Liver (tissue), 8 donors: ENCODE measurements at regions not wholly inside any gene's neighbourhood (a gene's known extent, or its start where the extent isn't known, plus 50 kb on each side); places are given as distances from the start of the nearest gene placed in this dataset.

ENCODE experiments used
- DNase-seq: peaks from one replicate; pipeline ENCODE4 v3.0.0-alpha.2; 2017; ENCODE audit warnings: low spot score
- H3K27ac ChIP-seq, 2 donors: one replicate each; pipeline ENCODE4 v1.7.0; 2013; ENCODE audit warnings: inconsistent platforms in 2 of 2, low read length in 2 of 2, control low read depth in 1 of 2, low read depth in 1 of 2, mild to moderate bottlenecking in 1 of 2
- H3K27me3 ChIP-seq, 4 donors: one replicate each; pipeline versions ENCODE4 v1.6.1 to v1.7.0; 2013; ENCODE audit warnings: low read length in 3 of 4, inconsistent platforms in 1 of 4, mild to moderate bottlenecking in 1 of 4, moderate library complexity in 1 of 4; ENCODE audit not compliant: control insufficient read depth in 4 of 4, insufficient read depth in 4 of 4
- H3K36me3 ChIP-seq, 4 donors: one replicate each; pipeline versions ENCODE4 v1.6.1 to v1.7.0; 2013; ENCODE audit warnings: low read length in 3 of 4, mild to moderate bottlenecking in 3 of 4, low read depth in 1 of 4, moderate library complexity in 1 of 4; ENCODE audit not compliant: control insufficient read depth in 4 of 4, insufficient read depth in 3 of 4
- H3K4me1 ChIP-seq, 4 donors: one replicate each; pipeline versions ENCODE4 v1.6.1 to v1.7.0; 2013; ENCODE audit warnings: low read length in 3 of 4, mild to moderate bottlenecking in 3 of 4, moderate library complexity in 1 of 4; ENCODE audit not compliant: control insufficient read depth in 4 of 4, insufficient read depth in 4 of 4
- H3K4me3 ChIP-seq, 3 donors: one replicate each; pipeline versions ENCODE4 v1.6.1 to v1.7.0; 2013; ENCODE audit warnings: low read length in 3 of 3, control low read depth in 1 of 3, low read depth in 1 of 3, mild to moderate bottlenecking in 1 of 3
- H3K9ac ChIP-seq, 2 donors: one replicate each; pipeline ENCODE4 v1.7.0; 2013; ENCODE audit warnings: low read length in 2 of 2, mild to moderate bottlenecking in 2 of 2, moderate library complexity in 2 of 2, control low read depth in 1 of 2, low read depth in 1 of 2
- H3K9me3 ChIP-seq, 4 donors: one replicate each; pipeline versions ENCODE4 v1.6.1 to v1.7.0; 2013; ENCODE audit warnings: low read length in 3 of 4; ENCODE audit not compliant: control insufficient read depth in 4 of 4
- EGR1 ChIP-seq, 2 donors: IDR thresholded peaks; 2 replicates each; pipeline ENCODE4 v1.6.1; 2016 to 2018; ENCODE audit warnings: antibody characterized with exemption in 2 of 2, low read depth in 2 of 2
- FOXA1 ChIP-seq: IDR thresholded peaks from 2 replicates; pipeline ENCODE4 v1.6.1; 2016; ENCODE audit warnings: antibody characterized with exemption
- FOXA2 ChIP-seq: IDR thresholded peaks from 2 replicates; pipeline ENCODE4 v1.6.1; 2016; ENCODE audit warnings: antibody characterized with exemption
- GABPA ChIP-seq, 2 donors: IDR thresholded peaks in 1 of 2; conservative IDR thresholded peaks in 1 of 2; 2 replicates each; pipeline ENCODE4 v1.6.1; 2016; ENCODE audit warnings: antibody characterized with exemption in 2 of 2, mild to moderate bottlenecking in 1 of 2, moderate library complexity in 1 of 2
- HNF4A ChIP-seq, 2 donors: conservative IDR thresholded peaks; 2 replicates each; pipeline ENCODE4 v1.6.1; 2016; ENCODE audit warnings: antibody characterized with exemption in 2 of 2, mild to moderate bottlenecking in 2 of 2
- HNF4G ChIP-seq: IDR thresholded peaks from 2 replicates; pipeline ENCODE4 v1.6.1; 2016; ENCODE audit warnings: antibody characterized with exemption
- JUND ChIP-seq, 2 donors: IDR thresholded peaks; 2 replicates each; pipeline ENCODE4 v1.6.1; 2016; ENCODE audit warnings: antibody characterized with exemption in 2 of 2
- NR2F2 ChIP-seq: IDR thresholded peaks from 2 replicates; pipeline ENCODE4 v1.6.1; 2016; ENCODE audit warnings: antibody characterized with exemption
- RAD21 ChIP-seq, 2 donors: IDR thresholded peaks; 2 replicates each; pipeline ENCODE4 v1.6.1; 2016; ENCODE audit warnings: antibody characterized with exemption in 2 of 2, mild to moderate bottlenecking in 2 of 2
- REST ChIP-seq: IDR thresholded peaks from 2 replicates; pipeline ENCODE4 v1.6.1; 2016; ENCODE audit warnings: antibody characterized with exemption, mild to moderate bottlenecking
- RXRA ChIP-seq, 2 donors: IDR thresholded peaks; 2 replicates each; pipeline ENCODE4 v1.6.1; 2017 to 2018; ENCODE audit warnings: antibody characterized with exemption in 2 of 2, mild to moderate bottlenecking in 1 of 2
- SP1 ChIP-seq: IDR thresholded peaks from 2 replicates; pipeline ENCODE4 v1.6.1; 2018; ENCODE audit warnings: antibody characterized with exemption, mild to moderate bottlenecking
- TAF1 ChIP-seq: conservative IDR thresholded peaks from 2 replicates; pipeline ENCODE4 v1.6.1; 2016; ENCODE audit warnings: antibody characterized with exemption, mild to moderate bottlenecking
- YY1 ChIP-seq: IDR thresholded peaks from 2 replicates; pipeline ENCODE4 v1.6.1; 2016; ENCODE audit warnings: antibody characterized with exemption, mild to moderate bottlenecking
- WGBS: extraction: QIAGEN DNeasy Blood & Tissue Kit; methylation state at CpG from one replicate; pipeline ENCODE4 v1.1.7; 2013; 5-methylcytosine and 5-hydroxymethylcytosine counted together
- TF ChIP-seq, protein P1 (sequence below): fragments of 150-350 bp; IDR thresholded peaks from 2 replicates; pipeline ENCODE4 v1.5.1; 2017; ENCODE audit warnings: improper control_type of control experiment, low read depth, low read length; ENCODE audit not compliant: missing input control
- TF ChIP-seq, protein P2 (sequence below): IDR thresholded peaks from 2 replicates; pipeline ENCODE4 v1.6.1; 2016; ENCODE audit warnings: antibody characterized with exemption
- TF ChIP-seq, protein P3 (sequence below): IDR thresholded peaks from 2 replicates; pipeline ENCODE4 v1.6.1; 2016; ENCODE audit warnings: antibody characterized with exemption
- TF ChIP-seq, protein P4 (sequence below): IDR thresholded peaks from 2 replicates; pipeline ENCODE4 v1.6.1; 2016; ENCODE audit warnings: antibody characterized with exemption
- donor health status: healthy.
- donor health status: healthy.
- donor health status: healthy.
- donor health status: healthy.
- donor health status: healthy.

DNA sequence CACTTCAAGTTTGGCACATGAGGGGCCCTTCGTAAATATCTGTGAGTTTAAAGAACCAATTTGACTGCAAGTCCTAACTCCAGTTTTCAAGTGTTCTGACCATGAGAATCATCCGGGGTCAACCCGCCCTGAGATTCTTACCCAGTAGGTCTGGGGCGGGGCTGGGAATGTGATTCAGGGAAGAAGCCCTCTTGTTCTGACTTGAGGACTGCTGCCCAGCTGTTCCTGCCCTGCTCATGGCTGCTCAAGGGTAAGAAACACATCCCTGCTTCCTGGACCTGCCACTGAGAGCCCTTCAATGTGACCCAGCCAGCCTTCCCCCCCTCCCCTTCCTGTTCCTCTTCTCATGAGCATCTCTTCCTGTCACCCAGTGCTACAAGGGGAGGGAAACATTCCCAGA lies 92.7 kb upstream of the PGRMC2 start:
- Histone ChIP-seq H3K4me3 (no peak overlapping the region), H3K36me3 (no peaks in the 10 kb centered on the region), H3K9me3 (peaks cover 0 to 4% (median 0%) of the 10 kb centered on the region in 4 donors), H3K27me3 (no peaks in the 10 kb centered on the region), H3K9ac (no peak overlapping the region), H3K4me1 (peaks cover 0 to 2% (median 0%) of the 10 kb centered on the region in 4 donors), H3K27ac (no peak overlapping the region)
- TF ChIP-seq YY1 (no peak), SP1 (no peak), FOXA2 (no peak), FOXA1 (no peak), TAF1 (no peak), HNF4G (no peak), REST (no peak), JUND (IDR thresholded peaks at IDR 0.05) (no peak), NR2F2 (no peak), GABPA (IDR thresholded peaks at IDR 0.05 in 1 of 2, conservative IDR thresholded peaks at IDR 0.05 in 1 of 2) (no peak), RAD21 (IDR thresholded peaks at IDR 0.05) (no peak), RXRA (IDR thresholded peaks at IDR 0.05) (no peak), EGR1 (IDR thresholded peaks at IDR 0.05; ENCODE audit: low read depth in 2 of 2) (no peak), HNF4A (conservative IDR thresholded peaks at IDR 0.05) (no peak)
- TF ChIP-seq, protein P1, sequence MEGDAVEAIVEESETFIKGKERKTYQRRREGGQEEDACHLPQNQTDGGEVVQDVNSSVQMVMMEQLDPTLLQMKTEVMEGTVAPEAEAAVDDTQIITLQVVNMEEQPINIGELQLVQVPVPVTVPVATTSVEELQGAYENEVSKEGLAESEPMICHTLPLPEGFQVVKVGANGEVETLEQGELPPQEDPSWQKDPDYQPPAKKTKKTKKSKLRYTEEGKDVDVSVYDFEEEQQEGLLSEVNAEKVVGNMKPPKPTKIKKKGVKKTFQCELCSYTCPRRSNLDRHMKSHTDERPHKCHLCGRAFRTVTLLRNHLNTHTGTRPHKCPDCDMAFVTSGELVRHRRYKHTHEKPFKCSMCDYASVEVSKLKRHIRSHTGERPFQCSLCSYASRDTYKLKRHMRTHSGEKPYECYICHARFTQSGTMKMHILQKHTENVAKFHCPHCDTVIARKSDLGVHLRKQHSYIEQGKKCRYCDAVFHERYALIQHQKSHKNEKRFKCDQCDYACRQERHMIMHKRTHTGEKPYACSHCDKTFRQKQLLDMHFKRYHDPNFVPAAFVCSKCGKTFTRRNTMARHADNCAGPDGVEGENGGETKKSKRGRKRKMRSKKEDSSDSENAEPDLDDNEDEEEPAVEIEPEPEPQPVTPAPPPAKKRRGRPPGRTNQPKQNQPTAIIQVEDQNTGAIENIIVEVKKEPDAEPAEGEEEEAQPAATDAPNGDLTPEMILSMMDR, result no peak
- TF ChIP-seq, protein P2, sequence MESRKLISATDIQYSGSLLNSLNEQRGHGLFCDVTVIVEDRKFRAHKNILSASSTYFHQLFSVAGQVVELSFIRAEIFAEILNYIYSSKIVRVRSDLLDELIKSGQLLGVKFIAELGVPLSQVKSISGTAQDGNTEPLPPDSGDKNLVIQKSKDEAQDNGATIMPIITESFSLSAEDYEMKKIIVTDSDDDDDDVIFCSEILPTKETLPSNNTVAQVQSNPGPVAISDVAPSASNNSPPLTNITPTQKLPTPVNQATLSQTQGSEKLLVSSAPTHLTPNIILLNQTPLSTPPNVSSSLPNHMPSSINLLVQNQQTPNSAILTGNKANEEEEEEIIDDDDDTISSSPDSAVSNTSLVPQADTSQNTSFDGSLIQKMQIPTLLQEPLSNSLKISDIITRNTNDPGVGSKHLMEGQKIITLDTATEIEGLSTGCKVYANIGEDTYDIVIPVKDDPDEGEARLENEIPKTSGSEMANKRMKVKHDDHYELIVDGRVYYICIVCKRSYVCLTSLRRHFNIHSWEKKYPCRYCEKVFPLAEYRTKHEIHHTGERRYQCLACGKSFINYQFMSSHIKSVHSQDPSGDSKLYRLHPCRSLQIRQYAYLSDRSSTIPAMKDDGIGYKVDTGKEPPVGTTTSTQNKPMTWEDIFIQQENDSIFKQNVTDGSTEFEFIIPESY, result no peak
- TF ChIP-seq, protein P3, sequence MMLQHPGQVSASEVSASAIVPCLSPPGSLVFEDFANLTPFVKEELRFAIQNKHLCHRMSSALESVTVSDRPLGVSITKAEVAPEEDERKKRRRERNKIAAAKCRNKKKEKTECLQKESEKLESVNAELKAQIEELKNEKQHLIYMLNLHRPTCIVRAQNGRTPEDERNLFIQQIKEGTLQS, result no peak
- TF ChIP-seq, protein P4, sequence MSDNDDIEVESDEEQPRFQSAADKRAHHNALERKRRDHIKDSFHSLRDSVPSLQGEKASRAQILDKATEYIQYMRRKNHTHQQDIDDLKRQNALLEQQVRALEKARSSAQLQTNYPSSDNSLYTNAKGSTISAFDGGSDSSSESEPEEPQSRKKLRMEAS, result no peak
- WGBS, result 97% methylated on average over 4 of the region's 4 CpGs
- no peak for DNase-seq
